ENCODE measurements at regions not wholly inside any gene's neighbourhood (a gene's known extent, or its start where the extent isn't known, plus 50 kb on each side); places are given as distances from the start of the nearest gene placed in this dataset.

DNA sequence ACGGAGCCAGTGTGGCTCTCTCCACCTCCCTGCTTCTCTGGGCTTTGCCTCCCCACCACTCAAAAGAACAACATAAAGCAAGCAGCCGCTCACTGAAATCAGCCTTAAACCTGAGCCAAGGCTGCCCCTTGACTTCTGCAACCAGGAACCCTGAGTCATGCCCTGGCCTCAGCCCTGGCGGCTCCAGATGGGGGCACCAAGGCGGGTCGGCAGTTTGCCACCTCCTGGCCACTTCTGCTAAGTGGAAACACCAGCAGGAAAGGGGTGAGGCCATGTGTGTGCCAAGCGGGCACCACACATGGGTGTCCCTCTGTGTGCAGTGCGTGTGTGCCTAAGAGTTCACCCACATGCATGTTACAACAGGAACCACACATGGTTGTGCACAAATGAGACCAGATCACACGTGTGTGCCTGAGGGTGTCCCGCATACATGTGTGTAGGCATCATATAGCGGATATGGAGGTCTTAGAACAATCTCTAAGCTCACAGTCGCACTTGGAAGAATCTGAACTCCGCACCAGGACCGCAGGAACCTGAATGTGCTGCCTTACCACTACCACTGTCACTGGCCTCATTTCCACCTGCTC lies 221.2 kb downstream of the MN1 start:
- peak; percentile 42; the same call in 2 of the 3 replicates for ATAC-seq

GRCh38 chr22:27581236-27581635 lies 220.3 kb downstream of the MN1 start:
- ATAC-seq, result no peak
- TF ChIP-seq ZFP30 (CRISPR knock-in tag; IDR thresholded peaks at IDR 0.05) (no peak), ARNTL (CRISPR knock-in tag; IDR thresholded peaks at IDR 0.05; ENCODE audit: borderline replicate concordance, low read depth) (no peak), BACH2 (CRISPR knock-in tag; IDR thresholded peaks at IDR 0.05; ENCODE audit: borderline replicate concordance) (no peak), CSDC2 (CRISPR knock-in tag; IDR thresholded peaks at IDR 0.05) (no peak)

More for the DNA sequence above, 221.2 kb downstream of the MN1 start:
- TF ChIP-seq TSHZ2 (CRISPR knock-in tag; IDR thresholded peaks at IDR 0.05) (no peak), ZNF70 (CRISPR knock-in tag; IDR thresholded peaks at IDR 0.05) (no peak), RARB (CRISPR knock-in tag; IDR thresholded peaks at IDR 0.05) (no peak), ZNF8 (CRISPR knock-in tag; IDR thresholded peaks at IDR 0.05) (no peak), SNAI2 (CRISPR knock-in tag; IDR thresholded peaks at IDR 0.05) (no peak), ESRRG (CRISPR knock-in tag; IDR thresholded peaks at IDR 0.05) (no peak), ZFP3 (CRISPR knock-in tag; IDR thresholded peaks at IDR 0.05) (no peak), BACH2 (CRISPR knock-in tag; IDR thresholded peaks at IDR 0.05; ENCODE audit: borderline replicate concordance) (no peak)
- TF ChIP-seq, protein P1, sequence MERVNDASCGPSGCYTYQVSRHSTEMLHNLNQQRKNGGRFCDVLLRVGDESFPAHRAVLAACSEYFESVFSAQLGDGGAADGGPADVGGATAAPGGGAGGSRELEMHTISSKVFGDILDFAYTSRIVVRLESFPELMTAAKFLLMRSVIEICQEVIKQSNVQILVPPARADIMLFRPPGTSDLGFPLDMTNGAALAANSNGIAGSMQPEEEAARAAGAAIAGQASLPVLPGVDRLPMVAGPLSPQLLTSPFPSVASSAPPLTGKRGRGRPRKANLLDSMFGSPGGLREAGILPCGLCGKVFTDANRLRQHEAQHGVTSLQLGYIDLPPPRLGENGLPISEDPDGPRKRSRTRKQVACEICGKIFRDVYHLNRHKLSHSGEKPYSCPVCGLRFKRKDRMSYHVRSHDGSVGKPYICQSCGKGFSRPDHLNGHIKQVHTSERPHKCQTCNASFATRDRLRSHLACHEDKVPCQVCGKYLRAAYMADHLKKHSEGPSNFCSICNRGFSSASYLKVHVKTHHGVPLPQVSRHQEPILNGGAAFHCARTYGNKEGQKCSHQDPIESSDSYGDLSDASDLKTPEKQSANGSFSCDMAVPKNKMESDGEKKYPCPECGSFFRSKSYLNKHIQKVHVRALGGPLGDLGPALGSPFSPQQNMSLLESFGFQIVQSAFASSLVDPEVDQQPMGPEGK (CRISPR knock-in tag; IDR thresholded peaks at IDR 0.05; ENCODE audit: borderline replicate concordance), result no peak

DNA sequence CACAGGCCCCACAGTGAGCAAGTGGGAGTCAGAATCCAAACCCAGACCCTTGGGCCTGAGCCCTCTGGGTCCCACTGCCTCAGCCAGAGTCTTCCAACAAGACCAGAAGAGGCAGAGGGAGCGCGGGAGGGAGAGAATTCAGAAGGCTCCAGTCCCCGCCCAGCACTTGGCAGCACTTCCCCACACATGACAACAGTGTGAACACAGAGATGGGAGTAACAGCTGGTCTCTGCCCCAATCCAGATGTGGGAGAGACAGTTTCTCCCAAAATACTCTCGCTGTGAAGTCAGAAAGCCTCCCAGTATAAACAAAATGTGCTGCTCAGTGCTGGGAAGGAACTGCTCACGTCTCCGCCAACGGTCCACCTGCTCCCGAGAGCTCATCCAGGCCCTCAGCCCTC lies 219.9 kb downstream of the MN1 start:
- TF ChIP-seq OSR1 (CRISPR knock-in tag; IDR thresholded peaks at IDR 0.05) (no peak), ZNF565 (CRISPR knock-in tag; conservative IDR thresholded peaks at IDR 0.05; ENCODE audit: low read depth) (no peak), ESRRG (CRISPR knock-in tag; IDR thresholded peaks at IDR 0.05) (no peak), PPARA (CRISPR knock-in tag; IDR thresholded peaks at IDR 0.05; ENCODE audit: borderline replicate concordance) (no peak), SNAI2 (CRISPR knock-in tag; IDR thresholded peaks at IDR 0.05) (no peak), TOX (CRISPR knock-in tag; IDR thresholded peaks at IDR 0.05; ENCODE audit: borderline replicate concordance) (no peak), TSHZ2 (CRISPR knock-in tag; IDR thresholded peaks at IDR 0.05) (no peak), GLIS3 (CRISPR knock-in tag; IDR thresholded peaks at IDR 0.05) (no peak), POU6F1 (CRISPR knock-in tag; IDR thresholded peaks at IDR 0.05; ENCODE audit: borderline replicate concordance, low read depth) (no peak), TCF4 (CRISPR knock-in tag; IDR thresholded peaks at IDR 0.05; ENCODE audit: borderline replicate concordance) (no peak), CREB5 (CRISPR knock-in tag; IDR thresholded peaks at IDR 0.05; ENCODE audit: low read depth) (no peak), ZFP3 (CRISPR knock-in tag; IDR thresholded peaks at IDR 0.05) (no peak), ARNTL (CRISPR knock-in tag; IDR thresholded peaks at IDR 0.05; ENCODE audit: borderline replicate concordance, low read depth) (no peak), RARB (CRISPR knock-in tag; IDR thresholded peaks at IDR 0.05) (no peak), CSDC2 (CRISPR knock-in tag; IDR thresholded peaks at IDR 0.05) (no peak), ZNF70 (CRISPR knock-in tag; IDR thresholded peaks at IDR 0.05) (no peak), ZFP30 (CRISPR knock-in tag; IDR thresholded peaks at IDR 0.05) (no peak), ZC3H10 (CRISPR knock-in tag; IDR thresholded peaks at IDR 0.05) (no peak)
- TF ChIP-seq, protein P2, sequence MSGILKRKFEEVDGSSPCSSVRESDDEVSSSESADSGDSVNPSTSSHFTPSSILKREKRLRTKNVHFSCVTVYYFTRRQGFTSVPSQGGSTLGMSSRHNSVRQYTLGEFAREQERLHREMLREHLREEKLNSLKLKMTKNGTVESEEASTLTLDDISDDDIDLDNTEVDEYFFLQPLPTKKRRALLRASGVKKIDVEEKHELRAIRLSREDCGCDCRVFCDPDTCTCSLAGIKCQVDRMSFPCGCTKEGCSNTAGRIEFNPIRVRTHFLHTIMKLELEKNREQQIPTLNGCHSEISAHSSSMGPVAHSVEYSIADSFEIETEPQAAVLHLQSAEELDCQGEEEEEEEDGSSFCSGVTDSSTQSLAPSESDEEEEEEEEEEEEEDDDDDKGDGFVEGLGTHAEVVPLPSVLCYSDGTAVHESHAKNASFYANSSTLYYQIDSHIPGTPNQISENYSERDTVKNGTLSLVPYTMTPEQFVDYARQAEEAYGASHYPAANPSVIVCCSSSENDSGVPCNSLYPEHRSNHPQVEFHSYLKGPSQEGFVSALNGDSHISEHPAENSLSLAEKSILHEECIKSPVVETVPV (CRISPR knock-in tag; IDR thresholded peaks at IDR 0.05), result no peak
- TF ChIP-seq, protein P1 (CRISPR knock-in tag; IDR thresholded peaks at IDR 0.05; ENCODE audit: borderline replicate concordance), result no peak
- no peak for ATAC-seq
